ENCODE measurements at regions not wholly inside any gene's neighbourhood (a gene's known extent, or its start where the extent isn't known, plus 50 kb on each side); places are given as distances from the start of the nearest gene placed in this dataset.

GRCh38 chr13:60852886-60853285 is 455.9 kb downstream of the TDRD3 start:
- TF ChIP-seq, protein P1, sequence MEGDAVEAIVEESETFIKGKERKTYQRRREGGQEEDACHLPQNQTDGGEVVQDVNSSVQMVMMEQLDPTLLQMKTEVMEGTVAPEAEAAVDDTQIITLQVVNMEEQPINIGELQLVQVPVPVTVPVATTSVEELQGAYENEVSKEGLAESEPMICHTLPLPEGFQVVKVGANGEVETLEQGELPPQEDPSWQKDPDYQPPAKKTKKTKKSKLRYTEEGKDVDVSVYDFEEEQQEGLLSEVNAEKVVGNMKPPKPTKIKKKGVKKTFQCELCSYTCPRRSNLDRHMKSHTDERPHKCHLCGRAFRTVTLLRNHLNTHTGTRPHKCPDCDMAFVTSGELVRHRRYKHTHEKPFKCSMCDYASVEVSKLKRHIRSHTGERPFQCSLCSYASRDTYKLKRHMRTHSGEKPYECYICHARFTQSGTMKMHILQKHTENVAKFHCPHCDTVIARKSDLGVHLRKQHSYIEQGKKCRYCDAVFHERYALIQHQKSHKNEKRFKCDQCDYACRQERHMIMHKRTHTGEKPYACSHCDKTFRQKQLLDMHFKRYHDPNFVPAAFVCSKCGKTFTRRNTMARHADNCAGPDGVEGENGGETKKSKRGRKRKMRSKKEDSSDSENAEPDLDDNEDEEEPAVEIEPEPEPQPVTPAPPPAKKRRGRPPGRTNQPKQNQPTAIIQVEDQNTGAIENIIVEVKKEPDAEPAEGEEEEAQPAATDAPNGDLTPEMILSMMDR (IDR thresholded peaks at IDR 0.05) = no peak
- no peak for TF ChIP-seq POLR2A (IDR thresholded peaks at IDR 0.05)

All from esophagus squamous epithelium (tissue), 4 donors.